Right cardiac atrium (tissue), 5 donors: ENCODE measurements at regions not wholly inside any gene's neighbourhood (a gene's known extent, or its start where the extent isn't known, plus 50 kb on each side); places are given as distances from the start of the nearest gene placed in this dataset.
A peak's percentile ranks its signal among the peaks of the same experiment; 100 is the strongest.
"Not testable (repeated sequence)": the region's sequence is repeated elsewhere in the genome, so short reads cannot be mapped to it uniquely, and the experiment has no call there.

Source experiments
- ATAC-seq, 2 donors: fragments of 200-7000 bp; cut with Tn5 transposase; one replicate each; pipeline versions ENCODE4 v1.8.0 to v1.9.1; 2020; ENCODE audit warnings: moderate library complexity in 2 of 2, mild to moderate bottlenecking in 1 of 2
- DNase-seq, 3 donors: peaks; one replicate each; pipeline ENCODE4 v3.0.0-alpha.2; 2020
- H3K27ac ChIP-seq: one replicate; pipeline ENCODE4 v1.5.1; 2013; ENCODE audit warnings: mild to moderate bottlenecking, low read length, control low read depth, moderate library complexity
- H3K27me3 ChIP-seq: one replicate; pipeline ENCODE4 v1.6.1; 2013; ENCODE audit not compliant: control insufficient read depth, insufficient read depth
- H3K4me1 ChIP-seq: one replicate; pipeline ENCODE4 v1.6.1; 2013; ENCODE audit warnings: low read length; ENCODE audit not compliant: control insufficient read depth, insufficient read depth
- H3K4me3 ChIP-seq: one replicate; pipeline ENCODE4 v1.5.1; 2013; ENCODE audit warnings: low read length, control low read depth
- H3K9me3 ChIP-seq: one replicate; pipeline ENCODE4 v1.6.1; 2013; ENCODE audit warnings: low read length; ENCODE audit not compliant: control insufficient read depth
- WGBS: extraction: QIAGEN DNeasy Blood & Tissue Kit; methylation state at CpG from one replicate; pipeline ENCODE4 v1.1.7; 2013; 5-methylcytosine and 5-hydroxymethylcytosine counted together
- intact Hi-C, 4 donors: fragments of 100-400 bp; cut with DNase I; formaldehyde crosslinking; loops; one replicate each; pipeline versions ENCODE4 v1.11.0 to v1.14.0; 2022 to 2023
- donor health status: healthy with polysubstance abuse.
- donor health status: DM: no; HTN: yes; CAD: no.
- donor health status: DM: no; HTN: no; CAD: no.
- donor health status: DM: no; HTN: yes; CAD: no; lungs with severe emphysema.
- donor health status: DM: yes; HTN: yes; CAD: no.

- peak; percentile 19 to 37 for ATAC-seq
- 19% methylated on average over 23 of the region's 26 CpGs for WGBS
- not testable (repeated sequence) for H3K4me3 ChIP-seq
Observed at GRCh38 chr15:24427055-24427400, 248.5 kb upstream of the NPAP1 start.

DNA sequence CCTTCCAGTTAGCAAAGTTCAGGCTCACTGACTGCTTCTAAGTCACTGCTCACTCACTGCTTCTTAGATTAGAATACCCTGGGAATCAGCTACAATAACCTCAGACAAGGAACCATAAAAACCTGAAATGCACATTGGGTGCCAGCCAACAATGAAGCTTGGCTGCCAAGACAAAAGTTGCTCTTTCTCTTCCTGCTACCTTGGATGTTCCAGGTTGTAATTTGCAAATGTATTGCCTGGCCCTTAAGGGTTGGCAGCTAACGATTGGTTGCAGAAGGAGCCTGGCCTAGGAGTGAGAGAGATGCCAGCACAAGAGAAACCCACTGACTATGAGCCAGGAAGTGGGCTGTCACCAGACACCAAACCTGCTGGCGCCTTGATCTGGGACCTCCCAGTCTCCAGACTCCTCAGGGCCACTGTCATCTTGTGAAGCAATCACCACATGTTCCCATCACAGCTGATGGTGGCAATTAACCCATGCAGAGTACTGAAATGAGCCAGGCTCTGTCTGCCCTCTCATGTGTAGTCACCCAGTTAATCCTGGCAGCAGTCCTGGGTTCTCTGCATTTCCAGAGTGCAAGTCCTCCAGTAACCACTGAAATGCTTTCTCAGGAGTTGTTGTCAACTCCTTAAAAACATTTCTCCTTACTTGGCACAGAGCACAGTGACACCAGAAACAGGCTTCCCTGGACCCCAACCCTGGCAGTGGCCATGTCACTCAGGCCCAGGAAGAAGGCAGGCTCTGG lies 240.3 kb upstream of the NPAP1 start:
- WGBS = 63% methylated on average over 2 of the region's 2 CpGs
- intact Hi-C loops = not testable (repeated sequence)

More at GRCh38 chr15:24427055-24427400, 248.5 kb upstream of the NPAP1 start:
- H3K27me3 ChIP-seq, H3K4me1 ChIP-seq, intact Hi-C loops, H3K27ac ChIP-seq, H3K9me3 ChIP-seq: not testable (repeated sequence)
- peak in 1 of 3 donors; percentile 48 for DNase-seq

DNA sequence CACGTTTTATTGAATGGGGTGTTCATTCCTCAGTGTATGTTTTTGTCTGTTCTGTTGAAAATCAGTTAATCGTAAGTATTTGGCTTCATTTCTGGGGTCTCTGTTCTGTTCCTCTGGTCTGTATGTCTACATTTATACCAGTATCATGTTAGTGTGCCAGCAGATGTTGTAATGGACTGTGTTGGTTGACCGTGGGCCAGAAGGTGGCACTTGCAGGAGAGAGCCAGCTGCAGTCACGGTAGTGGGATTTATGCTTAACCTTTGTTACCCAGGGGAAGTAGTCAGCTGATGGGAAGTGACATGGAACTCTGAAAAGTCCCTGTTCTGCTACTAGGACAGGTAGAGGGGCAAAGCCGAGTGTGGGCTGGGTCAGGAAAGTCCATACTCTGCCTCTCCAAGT lies 238.3 kb upstream of the NPAP1 start:
- ATAC-seq, H3K27me3 ChIP-seq, H3K27ac ChIP-seq, intact Hi-C loops, DNase-seq, H3K4me1 ChIP-seq, H3K9me3 ChIP-seq, H3K4me3 ChIP-seq: not testable (repeated sequence)
- 33% methylated on average over 4 of the region's 5 CpGs for WGBS

More for the DNA sequence above, 240.3 kb upstream of the NPAP1 start:
- not testable (repeated sequence) for DNase-seq, H3K4me3 ChIP-seq, H3K9me3 ChIP-seq, H3K27ac ChIP-seq, H3K4me1 ChIP-seq, H3K27me3 ChIP-seq, ATAC-seq

- DNase-seq, H3K4me3 ChIP-seq, H3K27me3 ChIP-seq, H3K4me1 ChIP-seq, intact Hi-C loops, ATAC-seq, H3K9me3 ChIP-seq, H3K27ac ChIP-seq: not testable (repeated sequence)
- WGBS = 16% methylated on average over 1 of the region's 1 CpG
Observed at GRCh38 chr15:24437735-24438134, 237.8 kb upstream of the NPAP1 start.

DNA sequence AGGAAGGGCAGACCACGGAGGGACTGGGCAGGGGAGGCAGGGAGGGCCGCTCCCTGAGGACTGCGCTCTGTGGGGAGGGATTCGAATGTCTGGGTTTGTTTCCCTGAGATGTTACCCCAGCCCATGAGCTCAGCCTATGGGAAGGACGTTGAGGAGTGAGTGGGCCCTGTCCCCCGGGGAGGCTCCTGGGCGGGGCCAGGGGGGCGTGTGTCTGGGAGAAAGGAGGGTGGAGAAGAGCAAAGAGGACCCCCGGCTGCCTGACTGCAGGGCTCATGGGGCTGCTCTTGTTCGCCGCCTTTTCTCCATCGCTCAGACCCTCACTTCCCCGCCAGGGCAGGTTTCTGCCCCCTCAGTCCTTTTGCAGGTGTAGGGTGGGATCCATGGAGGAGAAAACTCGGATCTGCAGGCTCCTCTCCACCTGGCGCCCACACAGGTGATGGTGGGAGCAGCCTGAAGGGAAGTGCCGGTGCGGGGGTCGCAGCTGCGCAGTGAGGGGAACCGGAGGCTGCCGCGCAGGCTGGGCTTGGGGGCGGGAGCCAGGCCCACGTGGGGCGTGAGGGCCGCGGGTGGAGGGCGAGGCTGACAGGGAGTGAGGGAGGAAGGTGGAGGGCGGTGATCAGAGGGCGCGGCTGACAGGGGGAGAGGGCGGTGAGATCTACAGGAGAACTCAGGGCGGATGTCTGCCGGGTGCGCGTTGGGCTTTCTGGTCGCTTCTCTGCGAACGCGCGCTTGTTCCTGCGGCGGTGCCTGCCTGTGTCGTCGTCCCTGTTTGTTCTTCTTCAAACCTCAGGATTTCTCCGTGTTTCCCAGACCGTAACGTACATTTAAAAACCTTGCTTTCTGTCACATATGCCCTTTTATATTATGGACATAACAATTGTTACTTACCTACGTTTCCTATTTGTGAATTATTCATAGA lies 198.2 kb upstream of the NPAP1 start:
- H3K27ac ChIP-seq, H3K27me3 ChIP-seq, H3K4me3 ChIP-seq, H3K4me1 ChIP-seq, H3K9me3 ChIP-seq, intact Hi-C loops: not testable (repeated sequence)
- peak in 1 of 2 donors; percentile 24 for ATAC-seq
- 16% methylated on average over 33 of the region's 49 CpGs for WGBS
- DNase-seq = peak in 1 of 3 donors; percentile 50

GRCh38 chr15:24485885-24486567 lies 189.5 kb upstream of the NPAP1 start:
- H3K27ac ChIP-seq, H3K9me3 ChIP-seq, H3K27me3 ChIP-seq, intact Hi-C loops, H3K4me3 ChIP-seq, H3K4me1 ChIP-seq: not testable (repeated sequence)
- peak in 1 of 3 donors; percentile 37 for DNase-seq
- peak in 1 of 2 donors; percentile 23 for ATAC-seq
- 63% methylated on average over 14 of the region's 14 CpGs for WGBS

DNA sequence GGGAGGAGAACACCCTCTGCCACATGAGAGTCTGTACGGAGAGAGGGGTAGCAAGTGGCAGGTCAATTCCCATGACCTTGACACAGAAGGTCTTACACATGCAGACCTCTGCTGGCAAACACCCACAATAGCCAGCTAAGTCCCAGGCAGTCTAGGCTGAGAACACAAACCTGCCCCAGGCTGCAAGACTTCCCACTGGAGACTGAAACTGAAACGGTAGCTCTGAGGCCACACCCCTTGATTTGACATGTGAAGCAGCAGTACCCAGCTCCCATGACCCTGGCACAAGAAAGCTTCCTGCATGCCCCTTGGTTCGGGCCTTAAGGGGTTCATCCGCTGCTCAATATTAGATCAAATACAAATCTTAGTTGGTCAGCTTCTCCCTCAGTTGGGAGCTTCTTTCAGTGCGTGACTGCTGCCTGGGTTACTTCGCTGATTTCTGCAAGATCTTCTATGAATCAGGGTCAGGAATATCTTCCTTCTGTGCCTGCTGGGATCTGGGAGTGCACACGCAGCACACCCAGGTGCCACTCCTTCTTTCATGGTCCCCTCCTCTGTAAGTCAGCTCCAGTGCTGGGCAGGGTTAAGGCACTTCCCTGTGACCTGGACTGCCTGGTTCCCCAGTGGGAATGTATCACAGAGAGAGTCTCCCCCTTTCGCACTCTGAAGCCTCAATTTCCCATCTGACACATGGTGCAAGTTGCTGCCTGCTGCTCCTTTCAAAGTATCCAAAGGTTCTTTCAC lies 187.2 kb upstream of the NPAP1 start:
- ATAC-seq, H3K4me3 ChIP-seq, H3K27ac ChIP-seq, H3K27me3 ChIP-seq, DNase-seq, intact Hi-C loops, H3K9me3 ChIP-seq, H3K4me1 ChIP-seq: not testable (repeated sequence)
- WGBS = 68% methylated on average over 8 of the region's 8 CpGs

DNA sequence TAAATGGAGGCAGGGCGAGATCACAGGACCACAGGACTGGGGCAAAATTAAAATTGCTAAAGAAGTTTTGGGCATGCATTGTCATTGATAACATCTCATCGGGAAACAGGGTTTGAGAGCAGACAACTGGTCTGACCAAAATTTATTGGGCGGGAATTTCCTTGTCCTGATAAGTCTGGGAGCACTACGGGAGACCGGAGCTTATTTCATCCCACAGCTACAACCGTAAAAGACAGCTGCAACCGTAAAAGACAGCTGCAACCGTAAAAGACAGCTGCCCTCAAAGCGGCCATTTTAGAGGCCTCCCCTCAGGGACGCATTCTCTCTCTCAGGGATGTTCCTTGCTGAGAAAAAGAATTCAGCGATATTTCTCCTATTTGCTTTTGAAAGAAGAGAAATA lies 170.4 kb upstream of the NPAP1 start:
- H3K27me3 ChIP-seq, H3K4me3 ChIP-seq, intact Hi-C loops, H3K9me3 ChIP-seq, DNase-seq, ATAC-seq, H3K27ac ChIP-seq, H3K4me1 ChIP-seq: not testable (repeated sequence)
- WGBS = 87% methylated on average over 11 of the region's 11 CpGs

DNA sequence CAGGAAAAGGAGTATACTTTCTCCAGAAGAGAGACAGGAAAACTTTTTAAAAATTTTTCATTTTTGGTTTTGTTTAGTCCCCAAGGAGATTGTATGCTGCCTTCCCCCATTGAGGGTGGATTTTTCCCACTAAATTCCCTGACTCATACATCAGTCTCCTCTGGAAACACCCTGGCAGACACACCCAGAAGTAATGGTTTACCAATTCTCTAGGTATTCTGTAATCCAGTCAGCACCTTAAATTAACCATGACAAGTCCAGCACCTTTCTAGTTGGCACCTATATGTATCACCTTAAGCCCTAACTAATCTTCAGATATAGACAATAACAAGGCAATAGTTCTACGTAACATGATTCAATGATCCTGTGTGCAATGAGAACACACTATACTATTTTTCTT lies 165.9 kb upstream of the NPAP1 start:
- intact Hi-C loops, H3K27me3 ChIP-seq, H3K4me1 ChIP-seq, H3K27ac ChIP-seq, H3K9me3 ChIP-seq, ATAC-seq, H3K4me3 ChIP-seq, DNase-seq: not testable (repeated sequence)
- 90% methylated on average over 1 of the region's 1 CpG for WGBS

GRCh38 chr15:24511598-24511997 lies 164.0 kb upstream of the NPAP1 start:
- intact Hi-C loops, H3K27ac ChIP-seq, H3K4me1 ChIP-seq, H3K9me3 ChIP-seq, H3K27me3 ChIP-seq, DNase-seq, H3K4me3 ChIP-seq, ATAC-seq: not testable (repeated sequence)
- 77% methylated on average over 3 of the region's 3 CpGs for WGBS
